ENCODE measurements at regions not wholly inside any gene's neighbourhood (a gene's known extent, or its start where the extent isn't known, plus 50 kb on each side); places are given as distances from the start of the nearest gene placed in this dataset.

DNA sequence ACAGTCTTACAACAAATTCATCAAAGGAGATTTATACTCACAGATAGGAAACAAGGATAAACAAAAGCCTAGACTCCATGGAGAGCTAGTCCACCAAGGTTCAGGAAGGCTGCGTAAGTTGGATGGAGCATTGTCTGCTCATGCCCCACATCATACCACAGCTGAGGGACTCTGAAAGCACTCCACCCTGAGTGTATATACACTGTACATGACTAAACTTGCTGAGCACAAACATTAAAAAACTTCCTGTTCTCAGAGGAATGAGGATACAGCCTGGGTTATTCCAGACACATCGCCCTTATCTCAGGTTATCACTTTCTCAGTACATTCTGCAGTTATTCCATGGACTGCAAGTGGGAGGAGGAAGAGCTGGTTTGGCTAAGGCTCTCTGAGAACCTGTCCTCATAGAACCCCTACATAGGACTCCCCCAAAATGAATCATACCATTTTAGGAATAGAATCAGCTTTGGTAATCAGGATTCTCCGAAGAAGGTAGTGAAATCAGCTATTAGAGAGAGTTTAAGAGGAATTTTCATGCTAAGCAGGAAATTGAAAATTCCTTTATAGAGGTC is 58.0 kb upstream of the PRMT6 start:
- in situ Hi-C loops (cut with HindIII; ENCODE audit: extremely low pct_ligation_motif_present, low pct_unique_long_range_greater_than_20kb) = no loop called here
- DNase-seq (ENCODE audit: low spot score) (no peak), ATAC-seq (no peak), FAIRE-seq (no peak)
- no peaks in the 10 kb centered on the region for H3K4me1 ChIP-seq (ENCODE audit: insufficient read depth, low read length)
- ChIA-PET CTCF (ENCODE audit: low intra/inter-chr PET ratio, low total read pairs) (no interaction called here), POLR2A (no interaction called here)
- 22% methylated on average over 3 of the region's 3 CpGs for WGBS (ENCODE audit: low lambda C conversion rate)
- H2AFZ ChIP-seq (ENCODE audit: low read length) = no peak overlapping the region
- H3K9me3 ChIP-seq (ENCODE audit: low read length) = peaks cover 24% of the 10 kb centered on the region
- H3K9ac ChIP-seq (ENCODE audit: insufficient read depth, low read depth, low read length) = no peak overlapping the region
- no peak overlapping the region for H3K4me2 ChIP-seq (ENCODE audit: low read depth, low read length)
- no peaks in the 10 kb centered on the region for H3K27me3 ChIP-seq (ENCODE audit: control insufficient read depth in 1 of 2, insufficient read depth in 2 of 2, low read length in 2 of 2)
- no peak overlapping the region for H3K4me3 ChIP-seq (replicated peaks in 1 of 3; ENCODE audit: insufficient read depth in 1 of 3, low read depth in 2 of 3, low read length in 3 of 3)
- H3K79me2 ChIP-seq (ENCODE audit: insufficient read depth, low read length) = no peaks in the 10 kb centered on the region
- H3K27ac ChIP-seq (ENCODE audit: extremely low read length, insufficient read depth, low read length) = no peak overlapping the region
- intact Hi-C loops (cut with micrococcal nuclease; ENCODE audit: unreplicated experiment) = no loop called here
- H3K36me3 ChIP-seq (replicated peaks in 1 of 2; ENCODE audit: control insufficient read depth in 1 of 2, insufficient read depth in 2 of 2, low read length in 2 of 2) = no peaks in the 10 kb centered on the region
- TF ChIP-seq CHD4 (IDR thresholded peaks at IDR 0.05; ENCODE audit: borderline replicate concordance, low read length) (no peak), ZNF652 (CRISPR knock-in tag; IDR thresholded peaks at IDR 0.05; ENCODE audit: borderline replicate concordance, low read depth) (no peak), PCBP2 (optimal IDR thresholded peaks at IDR 0.05; ENCODE audit: low read depth, low read length, poor library complexity, severe bottlenecking) (no peak), GTF3A (CRISPR knock-in tag; conservative IDR thresholded peaks at IDR 0.05) (no peak), NRL (CRISPR knock-in tag; IDR thresholded peaks at IDR 0.05; ENCODE audit: borderline replicate concordance) (no peak), HOXA3 (CRISPR knock-in tag; IDR thresholded peaks at IDR 0.05) (no peak), RFXANK (CRISPR knock-in tag; IDR thresholded peaks at IDR 0.05) (no peak), ZFP36L2 (CRISPR knock-in tag; IDR thresholded peaks at IDR 0.05) (no peak), MZF1 (CRISPR knock-in tag; IDR thresholded peaks at IDR 0.05; ENCODE audit: borderline replicate concordance) (no peak), TBL1XR1 (IDR thresholded peaks at IDR 0.05; ENCODE audit: borderline replicate concordance, low read length, partially characterized antibody) (no peak), PRDM4 (CRISPR knock-in tag; IDR thresholded peaks at IDR 0.05; ENCODE audit: borderline replicate concordance) (no peak), ZNF660 (CRISPR knock-in tag; IDR thresholded peaks at IDR 0.05; ENCODE audit: borderline replicate concordance, low read depth) (no peak), CREB1 (IDR thresholded peaks at IDR 0.05) (no peak), CREB1 (CRISPR knock-in tag; IDR thresholded peaks at IDR 0.05) (no peak), ZNF121 (CRISPR knock-in tag; IDR thresholded peaks at IDR 0.05) (no peak)
- TF ChIP-seq, protein P1, sequence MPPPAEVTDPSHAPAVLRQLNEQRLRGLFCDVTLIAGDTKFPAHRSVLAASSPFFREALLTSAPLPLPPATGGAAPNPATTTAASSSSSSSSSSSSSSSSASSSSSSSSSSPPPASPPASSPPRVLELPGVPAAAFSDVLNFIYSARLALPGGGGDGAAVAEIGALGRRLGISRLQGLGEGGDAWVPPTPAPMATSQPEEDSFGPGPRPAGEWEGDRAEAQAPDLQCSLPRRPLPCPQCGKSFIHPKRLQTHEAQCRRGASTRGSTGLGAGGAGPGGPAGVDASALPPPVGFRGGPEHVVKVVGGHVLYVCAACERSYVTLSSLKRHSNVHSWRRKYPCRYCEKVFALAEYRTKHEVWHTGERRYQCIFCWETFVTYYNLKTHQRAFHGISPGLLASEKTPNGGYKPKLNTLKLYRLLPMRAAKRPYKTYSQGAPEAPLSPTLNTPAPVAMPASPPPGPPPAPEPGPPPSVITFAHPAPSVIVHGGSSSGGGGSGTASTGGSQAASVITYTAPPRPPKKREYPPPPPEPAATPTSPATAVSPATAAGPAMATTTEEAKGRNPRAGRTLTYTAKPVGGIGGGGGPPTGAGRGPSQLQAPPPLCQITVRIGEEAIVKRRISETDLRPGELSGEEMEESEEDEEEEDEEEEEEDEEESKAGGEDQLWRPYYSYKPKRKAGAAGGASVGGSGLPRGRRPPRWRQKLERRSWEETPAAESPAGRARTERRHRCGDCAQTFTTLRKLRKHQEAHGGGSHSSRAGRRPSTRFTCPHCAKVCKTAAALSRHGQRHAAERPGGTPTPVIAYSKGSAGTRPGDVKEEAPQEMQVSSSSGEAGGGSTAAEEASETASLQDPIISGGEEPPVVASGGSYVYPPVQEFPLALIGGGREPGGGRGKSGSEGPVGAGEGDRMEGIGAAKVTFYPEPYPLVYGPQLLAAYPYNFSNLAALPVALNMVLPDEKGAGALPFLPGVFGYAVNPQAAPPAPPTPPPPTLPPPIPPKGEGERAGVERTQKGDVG (CRISPR knock-in tag; IDR thresholded peaks at IDR 0.05; ENCODE audit: borderline replicate concordance) = no peak
- BruUV-seq (replicated peaks) = no TSS peak
- no peaks in the 10 kb centered on the region for H4K20me1 ChIP-seq (ENCODE audit: insufficient read depth, low read length)
